Astrocyte (in vitro differentiated cells and primary cell): ENCODE measurements at regions not wholly inside any gene's neighbourhood (a gene's known extent, or its start where the extent isn't known, plus 50 kb on each side); places are given as distances from the start of the nearest gene placed in this dataset.

Experiments used
- EZH2 ChIP-seq: IDR thresholded peaks from 2 replicates; pipeline ENCODE4 v1.6.1; 2012; ENCODE audit warnings: mild to moderate bottlenecking, low read length, inconsistent platforms; ENCODE audit not compliant: insufficient read depth
- TF ChIP-seq, protein P1 (sequence below): IDR thresholded peaks from 2 replicates; pipeline ENCODE4 v1.5.1; 2011; ENCODE audit warnings: low read depth, mild to moderate bottlenecking, inconsistent platforms, low read length, moderate library complexity; ENCODE audit not compliant: insufficient read depth

DNA sequence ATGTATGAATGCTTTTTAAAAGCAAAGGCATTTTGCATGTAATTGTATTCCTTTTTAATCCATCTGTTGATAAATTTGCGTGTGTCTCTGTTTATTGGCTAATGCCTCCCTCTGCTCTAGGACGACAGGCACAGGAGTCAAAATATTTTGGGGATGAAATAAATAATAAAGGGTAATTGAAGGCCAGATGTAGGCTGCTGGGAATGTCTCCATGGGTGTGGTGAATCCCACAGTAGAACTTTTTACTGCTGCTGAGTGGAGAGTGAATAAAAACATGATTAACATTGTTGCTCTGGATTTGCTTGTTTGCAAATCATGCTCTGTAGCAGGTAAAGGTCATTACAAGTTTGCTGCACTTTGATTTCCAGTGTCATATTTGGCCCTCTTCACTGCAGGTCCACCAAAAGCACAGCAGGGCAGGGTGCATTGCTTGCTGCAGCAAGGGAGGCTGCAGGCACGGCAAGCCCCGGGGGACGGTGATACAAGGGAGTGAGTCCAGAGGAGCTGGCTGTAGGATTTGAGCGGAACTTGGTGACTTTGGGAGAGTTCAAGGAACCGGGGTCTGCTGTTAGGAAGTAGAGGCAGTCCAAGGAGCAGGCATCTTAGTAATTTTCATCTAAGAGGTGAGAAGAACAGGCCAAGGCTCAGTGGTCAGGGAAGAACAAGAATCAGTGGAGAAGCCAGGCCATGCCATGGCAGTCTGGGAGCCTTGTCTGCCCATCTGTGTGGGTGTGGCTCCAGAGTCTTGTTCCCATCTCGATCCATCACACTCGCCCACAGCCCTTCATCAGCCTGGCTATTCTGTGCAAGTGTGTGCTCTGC, 201.5 kb upstream of the RAB6C start:
- TF ChIP-seq, protein P1, sequence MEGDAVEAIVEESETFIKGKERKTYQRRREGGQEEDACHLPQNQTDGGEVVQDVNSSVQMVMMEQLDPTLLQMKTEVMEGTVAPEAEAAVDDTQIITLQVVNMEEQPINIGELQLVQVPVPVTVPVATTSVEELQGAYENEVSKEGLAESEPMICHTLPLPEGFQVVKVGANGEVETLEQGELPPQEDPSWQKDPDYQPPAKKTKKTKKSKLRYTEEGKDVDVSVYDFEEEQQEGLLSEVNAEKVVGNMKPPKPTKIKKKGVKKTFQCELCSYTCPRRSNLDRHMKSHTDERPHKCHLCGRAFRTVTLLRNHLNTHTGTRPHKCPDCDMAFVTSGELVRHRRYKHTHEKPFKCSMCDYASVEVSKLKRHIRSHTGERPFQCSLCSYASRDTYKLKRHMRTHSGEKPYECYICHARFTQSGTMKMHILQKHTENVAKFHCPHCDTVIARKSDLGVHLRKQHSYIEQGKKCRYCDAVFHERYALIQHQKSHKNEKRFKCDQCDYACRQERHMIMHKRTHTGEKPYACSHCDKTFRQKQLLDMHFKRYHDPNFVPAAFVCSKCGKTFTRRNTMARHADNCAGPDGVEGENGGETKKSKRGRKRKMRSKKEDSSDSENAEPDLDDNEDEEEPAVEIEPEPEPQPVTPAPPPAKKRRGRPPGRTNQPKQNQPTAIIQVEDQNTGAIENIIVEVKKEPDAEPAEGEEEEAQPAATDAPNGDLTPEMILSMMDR = no peak
- TF ChIP-seq EZH2 = no peak
